PC-3 (cell line): ENCODE measurements at regions not wholly inside any gene's neighbourhood (a gene's known extent, or its start where the extent isn't known, plus 50 kb on each side); places are given as distances from the start of the nearest gene placed in this dataset.

ENCODE experiments used
- ATAC-seq: fragments of 200-7000 bp; cut with Tn5 transposase; 2 replicates; pipeline ENCODE4 v1.9.1; 2020; ENCODE audit warnings: mild to moderate bottlenecking, moderate library complexity
- BruUV-seq: library from RNA; stranded (reverse); fragments of 400-500 nt; replicated peaks from 2 replicates; lab custom pipeline; 2021; lab: Mats Ljungman, UMichigan
- CTCF ChIA-PET: fragments of 300-600 bp; sonication (Branson Sonifier 250); formaldehyde crosslinking; loops from one replicate; lab custom pipeline; 2022; ENCODE audit warnings: antibody characterized with exemption; lab: Charles Lee
- POLR2A ChIA-PET: fragments of 300-600 bp; sonication (Branson Sonifier 250); formaldehyde crosslinking; loops from one replicate; lab custom pipeline; 2022; ENCODE audit warnings: antibody characterized with exemption; ENCODE audit not compliant: unreplicated experiment; lab: Charles Lee
- DNase-seq: peaks from one replicate; pipeline ENCODE4 v3.0.0-alpha.2; 2015
- H2AFZ ChIP-seq: fragments of 300-600 bp; sonication (generic); 2 replicates; pipeline ENCODE4 v1.6.0; 2016; ENCODE audit warnings: antibody characterized with exemption, low read length
- H3F3A ChIP-seq: fragments of 300-600 bp; sonication (generic); one replicate; pipeline ENCODE4 v1.6.0; 2017; ENCODE audit warnings: antibody characterized with exemption, low read length, control low read depth, mild to moderate bottlenecking; ENCODE audit not compliant: unreplicated experiment
- H3K27ac ChIP-seq: fragments of 300-600 bp; sonication (generic); 2 replicates; pipeline ENCODE4 v1.5.1; 2016; ENCODE audit warnings: mild to moderate bottlenecking, low read length
- H3K27me3 ChIP-seq: fragments of 300-600 bp; sonication (generic); 2 replicates; pipeline ENCODE4 v1.6.1; 2016; ENCODE audit warnings: low read length, mixed read lengths
- H3K36me3 ChIP-seq: fragments of 300-600 bp; sonication (generic); 2 replicates; pipeline ENCODE4 v1.6.1; 2016; ENCODE audit warnings: low read depth, mixed run types, low read length, mixed read lengths
- H3K4me1 ChIP-seq: fragments of 300-600 bp; sonication (generic); 2 replicates; pipeline ENCODE4 v1.5.1; 2016; ENCODE audit warnings: low read length; ENCODE audit not compliant: insufficient read depth
- H3K4me2 ChIP-seq: fragments of 300-600 bp; sonication (generic); 2 replicates; pipeline ENCODE4 v1.6.0; 2016; ENCODE audit warnings: low read length
- H3K4me3 ChIP-seq: fragments of 300-600 bp; sonication (generic); 2 replicates; pipeline ENCODE4 v1.5.1; 2016; ENCODE audit warnings: mild to moderate bottlenecking, low read length, mixed read lengths
- H3K79me2 ChIP-seq: fragments of 300-600 bp; sonication (generic); 2 replicates; pipeline ENCODE4 v1.6.1; 2017; ENCODE audit warnings: low read length, mixed read lengths
- H3K9ac ChIP-seq: fragments of 300-600 bp; sonication (generic); 2 replicates; pipeline ENCODE4 v1.6.0; 2016; ENCODE audit warnings: mild to moderate bottlenecking, low read length
- H3K9me2 ChIP-seq: fragments of 300-600 bp; sonication (generic); replicated peaks from 2 replicates; pipeline ENCODE4 v1.6.1; 2016; ENCODE audit warnings: mixed run types, low read length, mixed read lengths
- H3K9me3 ChIP-seq: fragments of 300-600 bp; sonication (generic); 2 replicates; pipeline ENCODE4 v1.6.1; 2016; ENCODE audit warnings: low read length, mixed read lengths
- H4K20me1 ChIP-seq: fragments of 300-600 bp; sonication (generic); 2 replicates; pipeline ENCODE4 v1.6.1; 2016; ENCODE audit warnings: low read length, mixed read lengths
- EZH2 ChIP-seq: fragments of 300-600 bp; sonication (generic); IDR thresholded peaks from one replicate; pipeline ENCODE4 v1.6.1; 2017; ENCODE audit warnings: antibody characterized with exemption, mild to moderate bottlenecking, low read length; ENCODE audit not compliant: unreplicated experiment
- EZH2phosphoT487 ChIP-seq: fragments of 300-600 bp; sonication (generic); IDR thresholded peaks from 2 replicates; pipeline ENCODE4 v1.6.1; 2018; ENCODE audit warnings: mild to moderate bottlenecking, antibody characterized with exemption, low read length, borderline replicate concordance
- intact Hi-C: fragments of 100-400 bp; cut with micrococcal nuclease; formaldehyde crosslinking; loops from 2 replicates; pipeline ENCODE4 v1.9.0; 2023
- TF ChIP-seq, protein P1 (sequence below): fragments of 300-600 bp; sonication (generic); conservative IDR thresholded peaks from 2 replicates; pipeline ENCODE4 v1.5.1; 2017; ENCODE audit warnings: antibody characterized with exemption, low read depth, mild to moderate bottlenecking, low read length

DNA sequence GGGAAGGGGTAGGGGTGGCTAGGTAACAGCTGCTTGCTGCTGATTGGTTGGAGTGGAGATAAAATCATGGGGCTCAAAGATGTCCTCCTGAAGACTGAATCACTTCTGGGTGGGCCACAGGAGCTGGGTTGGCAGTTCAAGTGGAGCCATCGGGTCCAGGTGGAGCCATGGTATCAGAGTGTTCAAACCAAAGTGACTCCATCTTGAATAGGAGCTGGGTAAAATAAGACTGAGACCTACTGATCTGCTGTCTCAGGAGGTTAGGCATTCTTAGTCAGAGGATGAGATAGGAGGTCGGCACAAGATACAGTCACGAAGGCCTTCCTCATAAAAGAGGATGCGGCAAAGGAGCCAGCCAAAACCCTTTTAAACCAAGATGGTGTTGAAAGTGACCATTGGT, 96.5 kb downstream of the RTP4 start:
- DNase-seq (no peak), ATAC-seq (no peak)
- Histone ChIP-seq H3K79me2 (no peaks in the 10 kb centered on the region), H3K27ac (no peak overlapping the region), H3K9ac (no peak overlapping the region), H3K27me3 (peaks cover 26% of the 10 kb centered on the region; the same call in 1 of the 2 replicates), H3K9me3 (no peaks in the 10 kb centered on the region), H3K4me3 (no peak overlapping the region), H3F3A (no peaks in the 10 kb centered on the region), H3K36me3 (no peaks in the 10 kb centered on the region), H2AFZ (no peak overlapping the region), H3K4me2 (no peak overlapping the region), H3K4me1 (no peaks in the 10 kb centered on the region), H3K9me2 (no peaks in the 10 kb centered on the region), H4K20me1 (no peaks in the 10 kb centered on the region)
- intact Hi-C loops, result no loop called here
- POLR2A ChIA-PET, result no interaction called here
- BruUV-seq, result no TSS peak
- TF ChIP-seq EZH2phosphoT487 (no peak), EZH2 (no peak)
- TF ChIP-seq, protein P1, sequence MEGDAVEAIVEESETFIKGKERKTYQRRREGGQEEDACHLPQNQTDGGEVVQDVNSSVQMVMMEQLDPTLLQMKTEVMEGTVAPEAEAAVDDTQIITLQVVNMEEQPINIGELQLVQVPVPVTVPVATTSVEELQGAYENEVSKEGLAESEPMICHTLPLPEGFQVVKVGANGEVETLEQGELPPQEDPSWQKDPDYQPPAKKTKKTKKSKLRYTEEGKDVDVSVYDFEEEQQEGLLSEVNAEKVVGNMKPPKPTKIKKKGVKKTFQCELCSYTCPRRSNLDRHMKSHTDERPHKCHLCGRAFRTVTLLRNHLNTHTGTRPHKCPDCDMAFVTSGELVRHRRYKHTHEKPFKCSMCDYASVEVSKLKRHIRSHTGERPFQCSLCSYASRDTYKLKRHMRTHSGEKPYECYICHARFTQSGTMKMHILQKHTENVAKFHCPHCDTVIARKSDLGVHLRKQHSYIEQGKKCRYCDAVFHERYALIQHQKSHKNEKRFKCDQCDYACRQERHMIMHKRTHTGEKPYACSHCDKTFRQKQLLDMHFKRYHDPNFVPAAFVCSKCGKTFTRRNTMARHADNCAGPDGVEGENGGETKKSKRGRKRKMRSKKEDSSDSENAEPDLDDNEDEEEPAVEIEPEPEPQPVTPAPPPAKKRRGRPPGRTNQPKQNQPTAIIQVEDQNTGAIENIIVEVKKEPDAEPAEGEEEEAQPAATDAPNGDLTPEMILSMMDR, result no peak
- CTCF ChIA-PET, result no interaction called here

DNA sequence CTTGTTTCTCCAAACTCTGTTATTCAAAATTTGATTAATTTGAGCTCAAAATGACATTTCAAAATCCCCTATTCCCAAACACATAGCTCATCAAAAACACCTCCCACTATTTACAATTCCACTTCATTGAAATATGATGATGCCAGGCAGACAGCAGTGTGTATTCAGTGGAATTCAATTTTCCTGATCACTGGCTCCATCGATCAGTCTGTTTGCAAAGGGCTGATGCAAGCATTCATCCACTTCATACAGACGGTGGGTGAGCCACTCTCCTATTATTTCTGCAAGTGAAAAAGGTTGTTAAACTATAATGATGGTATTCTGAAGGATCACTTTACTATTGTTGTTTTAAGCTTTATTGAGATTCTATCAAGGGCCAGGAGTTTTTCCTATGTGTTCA, 90.7 kb downstream of the RTP4 start:
- TF ChIP-seq, protein P1, result no peak
- TF ChIP-seq EZH2phosphoT487 (no peak), EZH2 (no peak)
- no peak overlapping the region for H3K4me3 ChIP-seq
- no peak overlapping the region for H2AFZ ChIP-seq
- ChIA-PET POLR2A (no interaction called here), CTCF (no interaction called here)
- no peak overlapping the region for H3K9ac ChIP-seq
- no peaks in the 10 kb centered on the region for H3K4me1 ChIP-seq
- H3K36me3 ChIP-seq, result no peaks in the 10 kb centered on the region
- no peak overlapping the region for H3K4me2 ChIP-seq
- DNase-seq (no peak), ATAC-seq (no peak)
- H4K20me1 ChIP-seq, result no peaks in the 10 kb centered on the region
- H3K9me2 ChIP-seq, result no peaks in the 10 kb centered on the region
- no peak overlapping the region for H3K27ac ChIP-seq
- BruUV-seq, result no TSS peak
- no peaks in the 10 kb centered on the region for H3F3A ChIP-seq
- intact Hi-C loops, result no loop called here
- peaks cover 63% of the 10 kb centered on the region; the same call in 1 of the 2 replicates for H3K27me3 ChIP-seq
- H3K9me3 ChIP-seq, result no peaks in the 10 kb centered on the region
- H3K79me2 ChIP-seq, result no peaks in the 10 kb centered on the region

DNA sequence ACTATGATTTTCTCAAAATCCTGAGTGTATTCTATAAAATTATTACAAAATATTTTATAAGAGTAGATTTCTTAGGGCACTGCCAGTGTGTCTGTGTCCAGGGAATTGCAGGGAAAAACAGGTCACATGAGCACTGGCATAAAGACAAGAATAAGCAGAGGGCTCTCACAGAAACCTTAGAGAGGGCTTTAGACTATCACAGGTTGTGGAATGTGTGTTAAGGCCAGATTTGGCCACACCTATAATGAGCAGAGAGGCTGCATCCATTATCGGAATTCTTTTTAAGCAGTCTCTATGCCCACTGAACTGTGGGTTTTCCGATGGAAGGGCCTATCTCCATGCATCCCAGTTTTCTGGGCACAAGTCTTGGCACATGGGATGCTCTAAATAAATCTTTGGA, 90.2 kb downstream of the RTP4 start:
- Histone ChIP-seq H3K27ac (no peak overlapping the region), H3K4me3 (no peak overlapping the region), H3K9ac (no peak overlapping the region), H3K9me2 (no peaks in the 10 kb centered on the region), H3K79me2 (no peaks in the 10 kb centered on the region), H3F3A (no peaks in the 10 kb centered on the region), H4K20me1 (no peaks in the 10 kb centered on the region), H3K4me2 (no peak overlapping the region), H3K36me3 (no peaks in the 10 kb centered on the region), H3K9me3 (no peaks in the 10 kb centered on the region), H2AFZ (no peak overlapping the region), H3K4me1 (no peaks in the 10 kb centered on the region), H3K27me3 (peaks cover 63% of the 10 kb centered on the region; the same call in 1 of the 2 replicates)
- CTCF ChIA-PET, result no interaction called here
- ATAC-seq (no peak), DNase-seq (no peak)
- BruUV-seq, result no TSS peak
- TF ChIP-seq EZH2 (no peak), EZH2phosphoT487 (no peak)
- TF ChIP-seq, protein P1, result no peak
- intact Hi-C loops, result no loop called here
- POLR2A ChIA-PET, result no interaction called here
